Neural cell (in vitro differentiated cells): ENCODE measurements at regions not wholly inside any gene's neighbourhood (a gene's known extent, or its start where the extent isn't known, plus 50 kb on each side); places are given as distances from the start of the nearest gene placed in this dataset.

Source experiments
- H2AFZ ChIP-seq: fragments of 200-600, 300-800 bp; sonication (generic), shearing (Covaris generic); 2 replicates; pipeline ENCODE4 v1.6.0; 2014; ENCODE audit warnings: low read depth, mild to moderate bottlenecking, antibody characterized with exemption, low read length, moderate library complexity
- H3F3A ChIP-seq: fragments of 200-600 bp; shearing (Covaris generic); 2 replicates; pipeline ENCODE4 v1.6.1; 2016; ENCODE audit warnings: mild to moderate bottlenecking, moderate library complexity, mixed read lengths, antibody characterized with exemption, low read length; ENCODE audit not compliant: insufficient read depth, poor library complexity, severe bottlenecking
- H3K27ac ChIP-seq: fragments of 200-600, 300-800 bp; sonication (generic), shearing (Covaris generic); 2 replicates; pipeline ENCODE4 v1.5.1; 2014; ENCODE audit warnings: mild to moderate bottlenecking, low read length, moderate library complexity
- H3K27me3 ChIP-seq: fragments of 300-800, 200-600 bp; sonication (generic), shearing (Covaris generic); 2 replicates; pipeline ENCODE4 v1.6.0; 2014; ENCODE audit warnings: mild to moderate bottlenecking, low read depth, low read length, moderate library complexity; ENCODE audit not compliant: insufficient read depth
- H3K36me3 ChIP-seq: fragments of 300-800, 200-600 bp; sonication (generic), shearing (Covaris generic); 2 replicates; pipeline ENCODE4 v1.5.1; 2014; ENCODE audit warnings: mild to moderate bottlenecking, antibody characterized with exemption, low read length, moderate library complexity; ENCODE audit not compliant: insufficient read depth
- H3K4me2 ChIP-seq: fragments of 300-800, 200-600 bp; sonication (generic), shearing (Covaris generic); 2 replicates; pipeline ENCODE4 v1.6.0; 2014; ENCODE audit warnings: mild to moderate bottlenecking, low read length
- H3K4me3 ChIP-seq: fragments of 300-800, 200-600 bp; sonication (generic), shearing (Covaris generic); 2 replicates; pipeline ENCODE4 v1.5.1; 2014; ENCODE audit warnings: mild to moderate bottlenecking, low read length, moderate library complexity
- H3K79me2 ChIP-seq: fragments of 200-600 bp; shearing (Covaris generic); replicated peaks from 2 replicates; pipeline ENCODE4 v1.6.0; 2014; ENCODE audit warnings: mild to moderate bottlenecking, low read length, moderate library complexity; ENCODE audit not compliant: insufficient read depth
- H3K9ac ChIP-seq: fragments of 300-800, 200-600 bp; sonication (generic), shearing (Covaris generic); 2 replicates; pipeline ENCODE4 v1.6.1; 2016; ENCODE audit warnings: mild to moderate bottlenecking, low read length, mixed read lengths
- H3K9me2 ChIP-seq: fragments of 200-600 bp; shearing (Covaris generic); 2 replicates; pipeline ENCODE4 v1.6.1; 2016; ENCODE audit warnings: mild to moderate bottlenecking, low read length, mixed read lengths; ENCODE audit not compliant: insufficient read depth
- H3K9me3 ChIP-seq: fragments of 200-600, 300-800 bp; sonication (generic), shearing (Covaris generic); 2 replicates; pipeline ENCODE4 v1.6.1; 2016; ENCODE audit warnings: mild to moderate bottlenecking, mixed run types, low read length, moderate library complexity, mixed read lengths
- H4K20me1 ChIP-seq: fragments of 200-600 bp; shearing (Covaris generic); 2 replicates; pipeline ENCODE4 v1.6.1; 2016; ENCODE audit warnings: mild to moderate bottlenecking, mixed run types; ENCODE audit not compliant: insufficient read depth
- EP300 ChIP-seq: fragments of 450-650 bp; conservative IDR thresholded peaks from 2 replicates; pipeline ENCODE4 v1.6.1; 2014; ENCODE audit warnings: antibody characterized with exemption, mild to moderate bottlenecking, moderate library complexity; ENCODE audit not compliant: poor library complexity, severe bottlenecking
- EZH2 ChIP-seq: fragments of 200-600, 300-800 bp; shearing (Covaris generic), sonication (generic); IDR thresholded peaks from 2 replicates; pipeline ENCODE4 v1.6.1; 2014; ENCODE audit warnings: antibody characterized with exemption, low read length, borderline replicate concordance, mild to moderate bottlenecking; ENCODE audit not compliant: insufficient read depth, poor library complexity, severe bottlenecking
- MXI1 ChIP-seq: fragments of 450-650 bp; conservative IDR thresholded peaks from 2 replicates; pipeline ENCODE4 v1.6.1; 2014; ENCODE audit warnings: antibody characterized with exemption, mild to moderate bottlenecking; ENCODE audit not compliant: poor library complexity, severe bottlenecking
- POLR2AphosphoS5 ChIP-seq: IDR thresholded peaks from 2 replicates; pipeline ENCODE4 v1.6.1; 2012
- RAD21 ChIP-seq: fragments of 450-650 bp; conservative IDR thresholded peaks from 2 replicates; pipeline ENCODE4 v1.6.1; 2014; ENCODE audit warnings: antibody characterized with exemption, mild to moderate bottlenecking, moderate library complexity
- SMC3 ChIP-seq: fragments of 450-650 bp; conservative IDR thresholded peaks from 2 replicates; pipeline ENCODE4 v1.6.1; 2014; ENCODE audit warnings: antibody characterized with exemption, mild to moderate bottlenecking, moderate library complexity; ENCODE audit not compliant: poor library complexity
- TAF1 ChIP-seq: IDR thresholded peaks from 2 replicates; pipeline ENCODE4 v1.6.1; 2012; ENCODE audit warnings: low read depth
- TF ChIP-seq, protein P1 (sequence below): fragments of 450-650 bp; IDR thresholded peaks from 2 replicates; pipeline ENCODE4 v1.5.1; 2014; ENCODE audit warnings: antibody characterized with exemption, mild to moderate bottlenecking, moderate library complexity; ENCODE audit not compliant: poor library complexity, severe bottlenecking
- TF ChIP-seq, protein P2 (sequence below): IDR thresholded peaks from 2 replicates; pipeline ENCODE4 v1.6.1; 2012; ENCODE audit warnings: borderline replicate concordance

DNA sequence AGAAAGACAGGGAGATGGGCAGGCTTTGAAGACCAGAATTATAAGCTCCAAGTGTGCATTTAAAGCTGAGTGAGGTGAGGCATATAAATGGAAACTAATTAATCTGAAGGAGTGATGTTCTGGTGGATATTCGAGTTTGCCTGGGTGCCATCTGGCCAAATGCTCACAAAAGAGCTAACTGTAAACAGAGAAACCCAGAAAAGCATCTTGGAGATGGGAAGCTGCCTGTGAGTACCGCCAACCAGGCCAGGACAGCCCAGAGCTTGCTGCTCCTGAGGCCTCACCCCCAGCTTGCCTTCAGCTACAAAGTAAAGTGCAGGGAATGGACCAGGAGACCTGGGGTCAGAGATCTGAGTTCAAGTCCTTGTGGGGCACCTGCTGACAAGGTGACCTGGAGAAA lies 446.1 kb upstream of the MYT1L start:
- Histone ChIP-seq H2AFZ (no peak overlapping the region), H3K4me3 (no peak overlapping the region), H4K20me1 (no peaks in the 10 kb centered on the region), H3K9me3 (no peaks in the 10 kb centered on the region), H3K9me2 (no peaks in the 10 kb centered on the region), H3K4me2 (no peak overlapping the region), H3K27me3 (no peaks in the 10 kb centered on the region), H3K36me3 (no peaks in the 10 kb centered on the region), H3K79me2 (no peaks in the 10 kb centered on the region), H3K27ac (no peak overlapping the region), H3F3A (no peaks in the 10 kb centered on the region), H3K9ac (no peak overlapping the region)
- TF ChIP-seq EP300 = no peak

DNA sequence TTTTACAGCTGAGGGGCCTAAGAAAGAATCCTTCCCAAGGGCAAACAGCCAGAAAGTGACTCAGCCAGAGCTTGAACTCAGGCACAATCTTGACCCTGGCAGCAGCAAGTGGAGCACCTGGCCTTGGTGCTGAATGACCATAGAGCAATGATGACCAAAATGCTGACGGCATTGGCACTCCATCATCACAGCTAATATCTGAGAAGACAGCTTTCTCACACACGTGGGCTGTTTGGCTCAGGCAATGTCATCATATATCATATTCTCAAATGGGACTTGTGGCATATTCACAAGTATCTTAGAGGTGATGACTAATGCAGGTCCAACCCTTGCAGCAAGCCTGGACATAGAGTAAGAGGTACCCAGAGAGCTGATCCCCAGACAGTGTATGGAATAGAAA lies 443.9 kb upstream of the MYT1L start:
- Histone ChIP-seq H3K9ac (no peak overlapping the region), H3K4me2 (no peak overlapping the region), H2AFZ (no peak overlapping the region), H3F3A (no peaks in the 10 kb centered on the region), H3K27ac (no peak overlapping the region), H3K27me3 (no peaks in the 10 kb centered on the region), H4K20me1 (no peaks in the 10 kb centered on the region), H3K9me2 (no peaks in the 10 kb centered on the region), H3K4me3 (no peak overlapping the region), H3K79me2 (no peaks in the 10 kb centered on the region), H3K36me3 (no peaks in the 10 kb centered on the region), H3K9me3 (no peaks in the 10 kb centered on the region)
- TF ChIP-seq, protein P1, sequence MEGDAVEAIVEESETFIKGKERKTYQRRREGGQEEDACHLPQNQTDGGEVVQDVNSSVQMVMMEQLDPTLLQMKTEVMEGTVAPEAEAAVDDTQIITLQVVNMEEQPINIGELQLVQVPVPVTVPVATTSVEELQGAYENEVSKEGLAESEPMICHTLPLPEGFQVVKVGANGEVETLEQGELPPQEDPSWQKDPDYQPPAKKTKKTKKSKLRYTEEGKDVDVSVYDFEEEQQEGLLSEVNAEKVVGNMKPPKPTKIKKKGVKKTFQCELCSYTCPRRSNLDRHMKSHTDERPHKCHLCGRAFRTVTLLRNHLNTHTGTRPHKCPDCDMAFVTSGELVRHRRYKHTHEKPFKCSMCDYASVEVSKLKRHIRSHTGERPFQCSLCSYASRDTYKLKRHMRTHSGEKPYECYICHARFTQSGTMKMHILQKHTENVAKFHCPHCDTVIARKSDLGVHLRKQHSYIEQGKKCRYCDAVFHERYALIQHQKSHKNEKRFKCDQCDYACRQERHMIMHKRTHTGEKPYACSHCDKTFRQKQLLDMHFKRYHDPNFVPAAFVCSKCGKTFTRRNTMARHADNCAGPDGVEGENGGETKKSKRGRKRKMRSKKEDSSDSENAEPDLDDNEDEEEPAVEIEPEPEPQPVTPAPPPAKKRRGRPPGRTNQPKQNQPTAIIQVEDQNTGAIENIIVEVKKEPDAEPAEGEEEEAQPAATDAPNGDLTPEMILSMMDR = no peak
- TF ChIP-seq RAD21 (no peak), EP300 (no peak), MXI1 (no peak), SMC3 (no peak), POLR2AphosphoS5 (no peak), TAF1 (no peak), EZH2 (no peak)
- TF ChIP-seq, protein P2, sequence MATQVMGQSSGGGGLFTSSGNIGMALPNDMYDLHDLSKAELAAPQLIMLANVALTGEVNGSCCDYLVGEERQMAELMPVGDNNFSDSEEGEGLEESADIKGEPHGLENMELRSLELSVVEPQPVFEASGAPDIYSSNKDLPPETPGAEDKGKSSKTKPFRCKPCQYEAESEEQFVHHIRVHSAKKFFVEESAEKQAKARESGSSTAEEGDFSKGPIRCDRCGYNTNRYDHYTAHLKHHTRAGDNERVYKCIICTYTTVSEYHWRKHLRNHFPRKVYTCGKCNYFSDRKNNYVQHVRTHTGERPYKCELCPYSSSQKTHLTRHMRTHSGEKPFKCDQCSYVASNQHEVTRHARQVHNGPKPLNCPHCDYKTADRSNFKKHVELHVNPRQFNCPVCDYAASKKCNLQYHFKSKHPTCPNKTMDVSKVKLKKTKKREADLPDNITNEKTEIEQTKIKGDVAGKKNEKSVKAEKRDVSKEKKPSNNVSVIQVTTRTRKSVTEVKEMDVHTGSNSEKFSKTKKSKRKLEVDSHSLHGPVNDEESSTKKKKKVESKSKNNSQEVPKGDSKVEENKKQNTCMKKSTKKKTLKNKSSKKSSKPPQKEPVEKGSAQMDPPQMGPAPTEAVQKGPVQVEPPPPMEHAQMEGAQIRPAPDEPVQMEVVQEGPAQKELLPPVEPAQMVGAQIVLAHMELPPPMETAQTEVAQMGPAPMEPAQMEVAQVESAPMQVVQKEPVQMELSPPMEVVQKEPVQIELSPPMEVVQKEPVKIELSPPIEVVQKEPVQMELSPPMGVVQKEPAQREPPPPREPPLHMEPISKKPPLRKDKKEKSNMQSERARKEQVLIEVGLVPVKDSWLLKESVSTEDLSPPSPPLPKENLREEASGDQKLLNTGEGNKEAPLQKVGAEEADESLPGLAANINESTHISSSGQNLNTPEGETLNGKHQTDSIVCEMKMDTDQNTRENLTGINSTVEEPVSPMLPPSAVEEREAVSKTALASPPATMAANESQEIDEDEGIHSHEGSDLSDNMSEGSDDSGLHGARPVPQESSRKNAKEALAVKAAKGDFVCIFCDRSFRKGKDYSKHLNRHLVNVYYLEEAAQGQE = no peak

DNA sequence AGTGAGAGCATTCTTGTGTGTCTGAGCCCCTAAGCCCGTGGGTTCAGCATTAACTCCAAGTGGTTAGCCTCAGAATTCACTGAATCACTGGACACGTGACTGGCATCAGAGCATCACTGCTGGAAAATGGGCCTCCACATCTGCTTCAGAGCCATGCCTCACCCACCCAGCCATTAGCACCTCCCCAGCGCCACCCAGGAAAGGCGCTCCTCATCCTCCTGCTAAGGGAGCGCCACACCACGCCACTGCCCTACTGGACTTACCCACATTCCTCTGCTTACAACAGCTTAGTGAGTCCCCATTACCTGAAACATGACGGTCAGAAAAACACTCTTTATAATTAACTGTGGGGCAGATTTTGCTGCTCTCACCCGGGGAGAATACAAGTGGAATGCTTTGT lies 442.6 kb upstream of the MYT1L start:
- TF ChIP-seq EZH2 = no peak
- no peak for TF ChIP-seq EP300
- no peak for TF ChIP-seq RAD21
- TF ChIP-seq, protein P2 = no peak
- TF ChIP-seq, protein P1 = no peak
- no peak for TF ChIP-seq TAF1
- no peak for TF ChIP-seq SMC3
- no peak for TF ChIP-seq POLR2AphosphoS5
- TF ChIP-seq MXI1 = no peak
- Histone ChIP-seq H3K27me3 (no peaks in the 10 kb centered on the region), H3K9ac (no peak overlapping the region), H3K27ac (no peak overlapping the region), H3K4me2 (no peak overlapping the region), H3K9me3 (no peaks in the 10 kb centered on the region), H3F3A (no peaks in the 10 kb centered on the region), H3K36me3 (no peaks in the 10 kb centered on the region), H3K4me3 (no peak overlapping the region), H3K9me2 (no peaks in the 10 kb centered on the region), H3K79me2 (no peaks in the 10 kb centered on the region), H4K20me1 (no peaks in the 10 kb centered on the region), H2AFZ (no peak overlapping the region)
